ENCODE measurements at regions not wholly inside any gene's neighbourhood (a gene's known extent, or its start where the extent isn't known, plus 50 kb on each side); places are given as distances from the start of the nearest gene placed in this dataset.
"Not testable (repeated sequence)": the region's sequence is repeated elsewhere in the genome, so short reads cannot be mapped to it uniquely, and the experiment has no call there.

GRCh38 chr4:118485801-118486314 is 133.1 kb upstream of the PRSS12 start:
- not testable (repeated sequence) for TF ChIP-seq CTCF (conservative IDR thresholded peaks at IDR 0.05; ENCODE audit: low read depth, low read length); SMC3 (IDR thresholded peaks at IDR 0.05; ENCODE audit: low read depth, low read length); RFX5 (IDR thresholded peaks at IDR 0.05; ENCODE audit: low read depth, low read length); ELK1 (IDR thresholded peaks at IDR 0.05; ENCODE audit: borderline replicate concordance, low read depth, low read length); CHD1 (IDR thresholded peaks at IDR 0.05; ENCODE audit: low read depth, low read length); POLR2A (IDR thresholded peaks at IDR 0.05; ENCODE audit: low read depth, low read length); MAZ (IDR thresholded peaks at IDR 0.05; ENCODE audit: borderline replicate concordance, low read depth, low read length); RAD21 (IDR thresholded peaks at IDR 0.05; ENCODE audit: low read length)

Measured in IMR-90 (cell line).